MG63 (cell line): ENCODE measurements at regions not wholly inside any gene's neighbourhood (a gene's known extent, or its start where the extent isn't known, plus 50 kb on each side); places are given as distances from the start of the nearest gene placed in this dataset.
A peak's percentile ranks its signal among the peaks of the same experiment; 100 is the strongest.

Source experiments
- DNase-seq: peaks from one replicate; pipeline ENCODE4 v3.0.0-alpha.2; 2020
- H3K27me3 ChIP-seq: fragments of 250-450 bp; sonication (Bioruptor Pico); 2 replicates; pipeline ENCODE4 v1.5.1; 2020; ENCODE audit warnings: mild to moderate bottlenecking, moderate library complexity
- H3K36me3 ChIP-seq: fragments of 250-450 bp; sonication (Bioruptor Pico); 2 replicates; pipeline ENCODE4 v1.5.1; 2020; ENCODE audit warnings: mild to moderate bottlenecking, moderate library complexity
- H3K4me3 ChIP-seq: fragments of 250-450 bp; sonication (Bioruptor Pico); 2 replicates; pipeline ENCODE4 v1.5.1; 2020; ENCODE audit warnings: mild to moderate bottlenecking, moderate library complexity
- H3K9me3 ChIP-seq: fragments of 250-450 bp; sonication (Bioruptor Pico); 2 replicates; pipeline ENCODE4 v1.5.1; 2020; ENCODE audit warnings: mild to moderate bottlenecking, moderate library complexity

- Histone ChIP-seq H3K27me3 (no peaks in the 10 kb centered on the region), H3K36me3 (no peaks in the 10 kb centered on the region), H3K4me3 (no peak overlapping the region), H3K9me3 (no peaks in the 10 kb centered on the region)
- DNase-seq, result peak; percentile 26
These were observed 77.9 kb downstream of the SPRING1 start for GRCh38 chr12:116659771-116660481.

GRCh38 chr12:116657921-116658495 is 79.9 kb downstream of the SPRING1 start:
- H3K4me3 ChIP-seq, result no peak overlapping the region; the same call in 1 of the 2 replicates
- DNase-seq, result no peak
- no peaks in the 10 kb centered on the region for H3K36me3 ChIP-seq
- H3K27me3 ChIP-seq, result no peaks in the 10 kb centered on the region
- H3K9me3 ChIP-seq, result no peaks in the 10 kb centered on the region; the same call in 1 of the 2 replicates

- Histone ChIP-seq H3K36me3 (no peaks in the 10 kb centered on the region), H3K4me3 (no peak overlapping the region), H3K9me3 (no peaks in the 10 kb centered on the region; the same call in 1 of the 2 replicates), H3K27me3 (no peaks in the 10 kb centered on the region)
- no peak for DNase-seq
These were observed 81.6 kb downstream of the SPRING1 start for GRCh38 chr12:116656306-116656705.

GRCh38 chr12:116654226-116654743 is 83.6 kb downstream of the SPRING1 start:
- H3K4me3 ChIP-seq, result no peak overlapping the region
- no peaks in the 10 kb centered on the region for H3K27me3 ChIP-seq
- no peak for DNase-seq
- H3K36me3 ChIP-seq, result no peaks in the 10 kb centered on the region
- H3K9me3 ChIP-seq, result no peaks in the 10 kb centered on the region; the same call in 1 of the 2 replicates

GRCh38 chr12:116651089-116651488 is 86.8 kb downstream of the SPRING1 start:
- Histone ChIP-seq H3K36me3 (no peaks in the 10 kb centered on the region), H3K27me3 (no peaks in the 10 kb centered on the region), H3K9me3 (no peaks in the 10 kb centered on the region; the same call in 1 of the 2 replicates), H3K4me3 (no peak overlapping the region)
- no peak for DNase-seq

- H3K4me3 ChIP-seq, result no peak overlapping the region
- H3K27me3 ChIP-seq, result no peaks in the 10 kb centered on the region
- H3K36me3 ChIP-seq, result no peaks in the 10 kb centered on the region
- H3K9me3 ChIP-seq, result no peaks in the 10 kb centered on the region; the same call in 1 of the 2 replicates
- no peak for DNase-seq
These were observed 87.2 kb downstream of the SPRING1 start for GRCh38 chr12:116650585-116651087.

- Histone ChIP-seq H3K36me3 (no peaks in the 10 kb centered on the region), H3K4me3 (no peak overlapping the region), H3K9me3 (no peaks in the 10 kb centered on the region; the same call in 1 of the 2 replicates), H3K27me3 (no peaks in the 10 kb centered on the region)
- no peak for DNase-seq
These were observed 87.8 kb downstream of the SPRING1 start for GRCh38 chr12:116650062-116650461.

GRCh38 chr12:116647813-116648212 is 88.6 kb downstream of the MAP1LC3B2 start:
- no peaks in the 10 kb centered on the region for H3K27me3 ChIP-seq
- no peaks in the 10 kb centered on the region for H3K9me3 ChIP-seq
- no peaks in the 10 kb centered on the region for H3K36me3 ChIP-seq
- no peak overlapping the region for H3K4me3 ChIP-seq
- DNase-seq, result no peak

- no peaks in the 10 kb centered on the region for H3K36me3 ChIP-seq
- H3K9me3 ChIP-seq, result no peaks in the 10 kb centered on the region
- H3K27me3 ChIP-seq, result no peaks in the 10 kb centered on the region
- DNase-seq, result no peak
- H3K4me3 ChIP-seq, result no peak overlapping the region
These were observed 87.7 kb downstream of the MAP1LC3B2 start for GRCh38 chr12:116646901-116647300.

- no peak for DNase-seq
- Histone ChIP-seq H3K9me3 (no peaks in the 10 kb centered on the region), H3K36me3 (no peaks in the 10 kb centered on the region), H3K4me3 (no peak overlapping the region), H3K27me3 (no peaks in the 10 kb centered on the region)
These were observed 85.6 kb downstream of the MAP1LC3B2 start for GRCh38 chr12:116644806-116645205.

GRCh38 chr12:116642683-116643082 is 83.5 kb downstream of the MAP1LC3B2 start:
- H3K4me3 ChIP-seq, result no peak overlapping the region
- no peaks in the 10 kb centered on the region for H3K27me3 ChIP-seq
- no peak for DNase-seq
- no peaks in the 10 kb centered on the region for H3K9me3 ChIP-seq
- no peaks in the 10 kb centered on the region for H3K36me3 ChIP-seq

GRCh38 chr12:116642106-116642505 is 82.9 kb downstream of the MAP1LC3B2 start:
- Histone ChIP-seq H3K27me3 (no peaks in the 10 kb centered on the region), H3K4me3 (no peak overlapping the region), H3K9me3 (no peaks in the 10 kb centered on the region), H3K36me3 (no peaks in the 10 kb centered on the region)
- no peak for DNase-seq

GRCh38 chr12:116640281-116640680 is 81.1 kb downstream of the MAP1LC3B2 start:
- Histone ChIP-seq H3K4me3 (no peak overlapping the region), H3K9me3 (no peaks in the 10 kb centered on the region), H3K36me3 (no peaks in the 10 kb centered on the region), H3K27me3 (no peaks in the 10 kb centered on the region)
- DNase-seq, result no peak

GRCh38 chr12:116639765-116640164 is 80.6 kb downstream of the MAP1LC3B2 start:
- no peaks in the 10 kb centered on the region for H3K9me3 ChIP-seq
- no peaks in the 10 kb centered on the region for H3K36me3 ChIP-seq
- no peak overlapping the region for H3K4me3 ChIP-seq
- DNase-seq, result no peak
- H3K27me3 ChIP-seq, result no peaks in the 10 kb centered on the region

GRCh38 chr12:116638376-116638775 is 79.2 kb downstream of the MAP1LC3B2 start:
- Histone ChIP-seq H3K9me3 (no peaks in the 10 kb centered on the region), H3K27me3 (no peaks in the 10 kb centered on the region), H3K36me3 (no peaks in the 10 kb centered on the region), H3K4me3 (no peak overlapping the region)
- DNase-seq, result no peak

- no peak for DNase-seq
- Histone ChIP-seq H3K9me3 (no peaks in the 10 kb centered on the region), H3K27me3 (no peaks in the 10 kb centered on the region), H3K36me3 (no peaks in the 10 kb centered on the region), H3K4me3 (no peak overlapping the region)
These were observed 78.5 kb downstream of the MAP1LC3B2 start for GRCh38 chr12:116637589-116638150.
